OCI-LY3 (cell line): ENCODE measurements at regions not wholly inside any gene's neighbourhood (a gene's known extent, or its start where the extent isn't known, plus 50 kb on each side); places are given as distances from the start of the nearest gene placed in this dataset.

ENCODE experiments used
- H2AFZ ChIP-seq: fragments of 200-600, 300-600 bp; shearing (Covaris generic); 2 replicates; pipeline ENCODE4 v1.6.0; 2014; ENCODE audit warnings: antibody characterized with exemption, low read depth, low read length
- H3K27ac ChIP-seq: fragments of 200-600, 300-600 bp; sonication (generic); 2 replicates; pipeline ENCODE4 v1.5.1; 2014; ENCODE audit warnings: mild to moderate bottlenecking, low read length, moderate library complexity, mixed read lengths
- H3K27me3 ChIP-seq: fragments of 200-600, 300-600 bp; sonication (generic); 2 replicates; pipeline ENCODE4 v1.6.1; 2014; ENCODE audit warnings: low read depth, low read length, mixed read lengths
- H3K36me3 ChIP-seq: fragments of 200-600, 300-600 bp; sonication (generic); replicated peaks from 2 replicates; pipeline ENCODE3; 2014; ENCODE audit warnings: low read depth, low read length, mixed read lengths
- H3K4me1 ChIP-seq: fragments of 300-600, 200-600 bp; sonication (generic); 2 replicates; pipeline ENCODE4 v1.6.1; 2014; ENCODE audit warnings: low read length, mixed read lengths
- H3K4me2 ChIP-seq: fragments of 200-600, 300-600 bp; sonication (generic); 2 replicates; pipeline ENCODE4 v1.6.1; 2014; ENCODE audit warnings: low read length, mixed read lengths
- H3K4me3 ChIP-seq: fragments of 300-600, 200-600 bp; sonication (generic); 2 replicates; pipeline ENCODE4 v1.5.1; 2014; ENCODE audit warnings: antibody characterized with exemption, mild to moderate bottlenecking, low read length, moderate library complexity
- H3K79me2 ChIP-seq: fragments of 300-600, 200-600 bp; shearing (Covaris generic); 2 replicates; pipeline ENCODE4 v1.6.1; 2014; ENCODE audit warnings: mild to moderate bottlenecking, low read length, mixed read lengths
- H3K9ac ChIP-seq: fragments of 300-600, 200-600 bp; shearing (Covaris generic); 2 replicates; pipeline ENCODE4 v1.6.0; 2014; ENCODE audit warnings: mild to moderate bottlenecking, low read length, moderate library complexity
- H3K9me3 ChIP-seq: fragments of 200-600, 300-600 bp; shearing (Covaris generic); 2 replicates; pipeline ENCODE4 v1.6.1; 2014; ENCODE audit warnings: low read length, mixed read lengths; ENCODE audit not compliant: insufficient read depth
- H4K20me1 ChIP-seq: fragments of 200-600, 300-600 bp; sonication (generic); 2 replicates; pipeline ENCODE4 v1.6.1; 2016; ENCODE audit warnings: low read length, mixed read lengths; ENCODE audit not compliant: insufficient read depth
- EZH2phosphoT487 ChIP-seq: fragments of 200-600 bp; shearing (Covaris generic); IDR thresholded peaks from 2 replicates; pipeline ENCODE4 v1.6.1; 2018; ENCODE audit warnings: antibody characterized with exemption, mixed run types, low read depth
- TF ChIP-seq, protein P1 (sequence below): fragments of 200-600, 300-600 bp; sonication (generic); IDR thresholded peaks from 2 replicates; pipeline ENCODE4 v1.5.1; 2014; ENCODE audit warnings: antibody characterized with exemption, low read length, low read depth

DNA sequence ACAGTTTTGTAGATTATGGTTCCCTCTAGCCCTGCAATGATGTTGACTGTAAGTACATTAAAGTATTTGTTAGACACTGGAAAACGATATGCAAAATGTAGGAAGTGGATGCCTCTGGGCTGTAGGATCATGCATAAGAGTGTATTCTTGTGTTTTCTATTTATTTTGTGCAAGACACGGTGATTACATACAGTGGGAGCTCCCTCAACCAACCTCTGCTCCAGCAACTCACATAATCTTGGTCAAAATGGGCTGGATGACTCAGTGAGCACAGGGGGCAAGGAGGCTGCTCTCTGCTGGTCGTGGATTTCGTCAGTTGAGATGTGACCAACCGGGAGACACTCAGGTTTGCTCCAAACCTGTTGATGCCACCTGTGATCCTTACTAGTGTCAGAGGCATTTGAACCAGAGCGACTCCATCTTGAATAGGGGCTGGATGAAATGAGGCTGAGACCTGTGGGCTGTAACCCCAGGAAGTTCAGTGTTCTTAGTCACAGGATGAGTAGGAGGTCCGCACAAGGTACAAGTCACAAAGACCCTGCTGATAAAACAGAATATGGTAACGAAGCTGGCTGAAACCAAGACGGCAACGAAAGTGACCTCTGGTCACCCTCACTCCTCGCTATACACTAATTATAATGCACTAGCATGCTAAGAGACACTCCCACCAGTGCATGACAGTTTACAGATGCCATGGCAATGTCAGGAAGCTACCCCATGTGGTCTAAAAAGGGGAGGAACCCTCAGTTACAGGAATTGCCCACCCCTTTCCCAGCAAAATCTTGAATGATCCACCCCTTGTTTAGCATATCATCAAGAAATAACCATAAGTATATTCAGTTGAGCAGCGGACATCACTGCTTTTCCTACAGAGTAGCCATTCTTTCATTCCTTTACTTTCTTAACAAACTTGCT, 56.4 kb upstream of the FAM20C start:
- TF ChIP-seq, protein P1, sequence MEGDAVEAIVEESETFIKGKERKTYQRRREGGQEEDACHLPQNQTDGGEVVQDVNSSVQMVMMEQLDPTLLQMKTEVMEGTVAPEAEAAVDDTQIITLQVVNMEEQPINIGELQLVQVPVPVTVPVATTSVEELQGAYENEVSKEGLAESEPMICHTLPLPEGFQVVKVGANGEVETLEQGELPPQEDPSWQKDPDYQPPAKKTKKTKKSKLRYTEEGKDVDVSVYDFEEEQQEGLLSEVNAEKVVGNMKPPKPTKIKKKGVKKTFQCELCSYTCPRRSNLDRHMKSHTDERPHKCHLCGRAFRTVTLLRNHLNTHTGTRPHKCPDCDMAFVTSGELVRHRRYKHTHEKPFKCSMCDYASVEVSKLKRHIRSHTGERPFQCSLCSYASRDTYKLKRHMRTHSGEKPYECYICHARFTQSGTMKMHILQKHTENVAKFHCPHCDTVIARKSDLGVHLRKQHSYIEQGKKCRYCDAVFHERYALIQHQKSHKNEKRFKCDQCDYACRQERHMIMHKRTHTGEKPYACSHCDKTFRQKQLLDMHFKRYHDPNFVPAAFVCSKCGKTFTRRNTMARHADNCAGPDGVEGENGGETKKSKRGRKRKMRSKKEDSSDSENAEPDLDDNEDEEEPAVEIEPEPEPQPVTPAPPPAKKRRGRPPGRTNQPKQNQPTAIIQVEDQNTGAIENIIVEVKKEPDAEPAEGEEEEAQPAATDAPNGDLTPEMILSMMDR: no peak
- no peak for TF ChIP-seq EZH2phosphoT487
- Histone ChIP-seq H3K4me2 (no peak overlapping the region), H3K9me3 (no peaks in the 10 kb centered on the region), H3K27ac (no peak overlapping the region), H3K4me1 (no peaks in the 10 kb centered on the region), H3K4me3 (no peak overlapping the region), H3K36me3 (no peaks in the 10 kb centered on the region), H3K27me3 (0 out of 2 replicates have a peak, but pooled peaks cover 3% of the 10 kb centered on the region), H2AFZ (no peak overlapping the region), H4K20me1 (no peaks in the 10 kb centered on the region), H3K9ac (no peak overlapping the region), H3K79me2 (no peaks in the 10 kb centered on the region)

DNA sequence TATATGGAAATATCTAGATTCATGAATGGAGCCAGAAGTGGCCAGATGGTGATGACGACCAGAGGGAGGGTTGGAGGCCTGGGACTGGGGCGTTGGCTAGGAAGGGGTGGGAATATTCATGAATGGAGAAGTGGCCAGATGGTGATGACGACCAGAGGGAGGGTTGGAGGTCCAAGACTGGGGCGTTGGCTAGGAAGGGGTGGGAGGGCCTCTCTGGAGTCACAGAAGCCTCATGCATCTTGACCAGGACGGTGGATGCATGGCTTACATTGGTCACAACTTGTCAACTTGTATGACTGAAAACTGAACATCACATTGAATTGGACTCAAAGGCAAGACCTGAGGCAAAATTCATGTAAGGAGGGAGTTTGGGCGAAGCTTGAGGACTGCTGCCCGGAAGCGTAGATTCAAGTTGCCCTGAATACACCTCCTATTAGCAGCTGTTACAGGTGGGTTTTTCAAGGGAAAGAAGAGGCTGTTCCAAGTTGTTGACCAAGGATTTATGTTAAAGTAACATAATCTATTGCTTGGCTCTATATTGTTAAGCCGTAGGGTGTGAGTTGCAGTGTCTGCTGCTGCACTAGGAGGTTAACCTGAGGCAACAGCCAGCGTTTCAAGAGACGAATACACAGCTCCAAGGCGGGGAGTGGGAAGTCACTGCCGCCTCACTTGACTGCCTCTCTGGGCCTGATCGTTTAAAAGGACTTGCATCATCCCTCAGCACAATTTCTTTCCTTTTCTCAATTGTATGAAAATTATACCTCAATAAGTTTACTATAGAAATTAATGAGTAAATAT, 55.1 kb upstream of the FAM20C start:
- Histone ChIP-seq H3K36me3 (no peaks in the 10 kb centered on the region), H3K27me3 (0 out of 2 replicates have a peak, but pooled peaks cover 3% of the 10 kb centered on the region), H3K4me3 (no peak overlapping the region), H3K9me3 (no peaks in the 10 kb centered on the region), H3K9ac (no peak overlapping the region), H3K4me2 (no peak overlapping the region), H3K27ac (no peak overlapping the region), H4K20me1 (no peaks in the 10 kb centered on the region), H2AFZ (no peak overlapping the region), H3K79me2 (no peaks in the 10 kb centered on the region), H3K4me1 (no peaks in the 10 kb centered on the region)
- TF ChIP-seq, protein P1: no peak

DNA sequence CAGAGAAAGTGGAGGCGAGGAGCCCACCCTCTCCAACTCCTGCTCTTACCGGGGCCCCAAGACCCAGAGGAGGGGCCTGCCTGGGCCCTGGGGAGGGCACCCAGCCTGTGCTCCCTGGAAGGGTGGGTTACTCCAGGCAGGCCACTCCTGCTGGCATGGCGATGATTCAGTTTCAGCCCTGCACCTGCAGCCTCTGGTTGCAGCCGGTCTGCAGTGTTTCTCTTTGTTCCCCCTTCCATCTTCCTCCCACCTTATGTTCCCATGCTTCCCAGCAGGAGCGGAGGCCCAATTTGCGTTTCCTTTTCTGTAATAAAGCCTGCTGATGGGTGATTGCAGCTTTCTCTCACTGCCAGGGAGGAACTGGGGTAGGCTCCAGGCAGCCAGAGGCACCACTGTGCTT, 53.2 kb upstream of the FAM20C start:
- Histone ChIP-seq H2AFZ (no peak overlapping the region), H3K4me2 (no peak overlapping the region), H4K20me1 (no peaks in the 10 kb centered on the region), H3K9me3 (no peaks in the 10 kb centered on the region), H3K27ac (no peak overlapping the region), H3K4me3 (no peak overlapping the region), H3K79me2 (no peaks in the 10 kb centered on the region), H3K4me1 (peaks cover 7% of the 10 kb centered on the region), H3K9ac (no peak overlapping the region), H3K27me3 (0 out of 2 replicates have a peak, but pooled peaks cover 3% of the 10 kb centered on the region), H3K36me3 (no peaks in the 10 kb centered on the region)
- no peak for TF ChIP-seq EZH2phosphoT487
- TF ChIP-seq, protein P1: no peak
